WERI-Rb-1 (cell line): ENCODE measurements at regions not wholly inside any gene's neighbourhood (a gene's known extent, or its start where the extent isn't known, plus 50 kb on each side); places are given as distances from the start of the nearest gene placed in this dataset.

ENCODE experiments used
- DNase-seq: peaks from one replicate; pipeline ENCODE4 v3.0.0-alpha.2; 2020
- H3K27ac ChIP-seq: fragments of 250-450 bp; sonication (Bioruptor Pico); 2 replicates; pipeline ENCODE4 v1.5.1; 2020; ENCODE audit warnings: mild to moderate bottlenecking, moderate library complexity
- H3K27me3 ChIP-seq: fragments of 250-450 bp; sonication (Bioruptor Pico); 2 replicates; pipeline ENCODE4 v1.5.1; 2021; ENCODE audit warnings: mild to moderate bottlenecking, low read depth, moderate library complexity; ENCODE audit not compliant: insufficient read depth, severe bottlenecking
- H3K36me3 ChIP-seq: fragments of 250-450 bp; sonication (Bioruptor Pico); 2 replicates; pipeline ENCODE4 v1.5.1; 2020; ENCODE audit warnings: mild to moderate bottlenecking, moderate library complexity
- H3K4me3 ChIP-seq: 2 replicates; pipeline ENCODE4 v1.5.1; 2011; ENCODE audit warnings: low read depth, mild to moderate bottlenecking, control low read depth, low read length
- H3K9me3 ChIP-seq: fragments of 250-450 bp; sonication (Bioruptor Pico); 2 replicates; pipeline ENCODE4 v1.5.1; 2021; ENCODE audit warnings: mild to moderate bottlenecking, moderate library complexity; ENCODE audit not compliant: severe bottlenecking
- CTCF ChIP-seq: IDR thresholded peaks from 2 replicates; pipeline ENCODE4 v1.5.1; 2011; ENCODE audit warnings: low read depth, mild to moderate bottlenecking, control low read depth, inconsistent platforms, low read length

GRCh38 chr1:38326856-38327255 lies 280.3 kb upstream of the POU3F1 start:
- no peaks in the 10 kb centered on the region for H3K36me3 ChIP-seq
- no peak overlapping the region for H3K4me3 ChIP-seq
- no peak overlapping the region for H3K27ac ChIP-seq
- no peaks in the 10 kb centered on the region for H3K9me3 ChIP-seq
- no peaks in the 10 kb centered on the region for H3K27me3 ChIP-seq
- TF ChIP-seq CTCF: no peak
- DNase-seq: no peak

GRCh38 chr1:38326135-38326534 lies 279.5 kb upstream of the POU3F1 start:
- H3K36me3 ChIP-seq: no peaks in the 10 kb centered on the region
- H3K27ac ChIP-seq: no peak overlapping the region
- DNase-seq: no peak
- H3K27me3 ChIP-seq: no peaks in the 10 kb centered on the region
- H3K9me3 ChIP-seq: no peaks in the 10 kb centered on the region
- H3K4me3 ChIP-seq: no peak overlapping the region
- no peak for TF ChIP-seq CTCF

- H3K4me3 ChIP-seq: no peak overlapping the region
- no peak for TF ChIP-seq CTCF
- no peak for DNase-seq
- no peak overlapping the region for H3K27ac ChIP-seq
- no peaks in the 10 kb centered on the region for H3K36me3 ChIP-seq
- H3K9me3 ChIP-seq: no peaks in the 10 kb centered on the region
- no peaks in the 10 kb centered on the region for H3K27me3 ChIP-seq
These were observed 266.2 kb upstream of the POU3F1 start for GRCh38 chr1:38312753-38313152.

- H3K27ac ChIP-seq: no peak overlapping the region
- no peak for TF ChIP-seq CTCF
- no peak overlapping the region for H3K4me3 ChIP-seq
- DNase-seq: no peak
- no peaks in the 10 kb centered on the region for H3K36me3 ChIP-seq
- no peaks in the 10 kb centered on the region for H3K9me3 ChIP-seq
- H3K27me3 ChIP-seq: no peaks in the 10 kb centered on the region
These were observed 263.5 kb upstream of the POU3F1 start for GRCh38 chr1:38310079-38310478.

- DNase-seq: no peak
- Histone ChIP-seq H3K9me3 (no peaks in the 10 kb centered on the region), H3K4me3 (no peak overlapping the region), H3K36me3 (no peaks in the 10 kb centered on the region), H3K27ac (no peak overlapping the region), H3K27me3 (no peaks in the 10 kb centered on the region)
- TF ChIP-seq CTCF: no peak
These were observed 262.2 kb upstream of the POU3F1 start for GRCh38 chr1:38308780-38309179.

- Histone ChIP-seq H3K4me3 (no peak overlapping the region), H3K36me3 (no peaks in the 10 kb centered on the region), H3K9me3 (no peaks in the 10 kb centered on the region), H3K27ac (no peak overlapping the region), H3K27me3 (no peaks in the 10 kb centered on the region)
- DNase-seq: no peak
- TF ChIP-seq CTCF: no peak
These were observed 259.1 kb upstream of the POU3F1 start for GRCh38 chr1:38305666-38306065.
